Pons (tissue), 1 donor: ENCODE measurements at regions not wholly inside any gene's neighbourhood (a gene's known extent, or its start where the extent isn't known, plus 50 kb on each side); places are given as distances from the start of the nearest gene placed in this dataset.

Experiments
- DNase-seq: peaks from one replicate; pipeline ENCODE4 v3.0.0-alpha.2; 2016; ENCODE audit warnings: low spot score

DNA sequence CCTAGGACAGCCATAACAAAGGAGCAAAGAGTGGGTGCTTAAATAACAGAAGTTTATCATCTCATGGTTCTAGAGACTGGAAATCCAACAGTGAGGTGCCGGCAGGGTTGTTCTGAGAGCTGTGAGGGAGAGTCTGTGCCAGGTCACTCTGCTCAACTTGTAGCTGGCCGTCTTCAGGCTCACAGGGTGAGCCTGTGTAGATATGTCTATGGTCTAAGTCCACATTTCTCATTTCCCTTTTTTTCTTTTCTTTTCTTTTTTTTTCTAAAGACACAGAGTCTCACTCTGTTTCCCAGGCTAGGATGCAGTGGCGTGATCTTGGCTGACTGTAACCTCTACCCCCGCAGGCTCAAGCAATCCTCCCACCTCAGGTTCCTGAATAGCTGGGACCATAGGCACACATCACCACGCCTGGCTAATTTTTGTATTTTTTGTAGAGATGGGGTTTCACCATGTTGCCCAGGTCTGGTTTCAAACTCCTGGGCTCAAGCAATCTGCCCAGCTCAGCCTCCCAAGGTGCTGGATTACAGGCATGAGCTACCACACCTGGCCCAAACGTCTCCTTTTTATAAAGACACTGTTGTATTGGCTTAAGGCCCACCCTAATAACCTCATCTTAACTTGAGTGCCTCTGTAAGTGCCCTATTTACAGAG, 142.2 kb downstream of the SP3 start:
- no peak for DNase-seq

DNA sequence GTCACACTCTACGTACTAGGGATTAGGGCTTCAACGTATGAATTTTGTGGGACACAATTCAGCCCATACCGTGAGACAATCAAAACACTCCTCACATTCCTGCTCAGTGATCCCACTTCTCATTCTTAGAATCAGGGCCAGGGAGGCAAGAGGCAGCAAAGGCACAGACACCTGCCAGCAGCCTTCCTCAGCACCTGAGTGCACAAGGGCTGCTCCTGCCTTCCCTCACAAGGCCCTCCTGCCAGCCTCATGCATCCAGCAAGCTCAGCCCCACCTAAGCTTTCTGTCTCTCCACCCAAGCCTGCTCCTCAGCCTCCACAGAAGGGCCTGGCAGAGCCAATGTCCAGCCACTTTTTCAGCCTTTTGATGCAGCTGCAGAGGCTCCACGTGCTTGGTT, 141.6 kb downstream of the SP3 start:
- no peak for DNase-seq

- no peak for DNase-seq
Measured at GRCh38 chr2:173828189-173829142, 136.7 kb downstream of the SP3 start.

GRCh38 chr2:173829727-173830126, 135.4 kb downstream of the SP3 start:
- DNase-seq = no peak

GRCh38 chr2:173830170-173830569, 135.0 kb downstream of the SP3 start:
- DNase-seq = no peak

DNA sequence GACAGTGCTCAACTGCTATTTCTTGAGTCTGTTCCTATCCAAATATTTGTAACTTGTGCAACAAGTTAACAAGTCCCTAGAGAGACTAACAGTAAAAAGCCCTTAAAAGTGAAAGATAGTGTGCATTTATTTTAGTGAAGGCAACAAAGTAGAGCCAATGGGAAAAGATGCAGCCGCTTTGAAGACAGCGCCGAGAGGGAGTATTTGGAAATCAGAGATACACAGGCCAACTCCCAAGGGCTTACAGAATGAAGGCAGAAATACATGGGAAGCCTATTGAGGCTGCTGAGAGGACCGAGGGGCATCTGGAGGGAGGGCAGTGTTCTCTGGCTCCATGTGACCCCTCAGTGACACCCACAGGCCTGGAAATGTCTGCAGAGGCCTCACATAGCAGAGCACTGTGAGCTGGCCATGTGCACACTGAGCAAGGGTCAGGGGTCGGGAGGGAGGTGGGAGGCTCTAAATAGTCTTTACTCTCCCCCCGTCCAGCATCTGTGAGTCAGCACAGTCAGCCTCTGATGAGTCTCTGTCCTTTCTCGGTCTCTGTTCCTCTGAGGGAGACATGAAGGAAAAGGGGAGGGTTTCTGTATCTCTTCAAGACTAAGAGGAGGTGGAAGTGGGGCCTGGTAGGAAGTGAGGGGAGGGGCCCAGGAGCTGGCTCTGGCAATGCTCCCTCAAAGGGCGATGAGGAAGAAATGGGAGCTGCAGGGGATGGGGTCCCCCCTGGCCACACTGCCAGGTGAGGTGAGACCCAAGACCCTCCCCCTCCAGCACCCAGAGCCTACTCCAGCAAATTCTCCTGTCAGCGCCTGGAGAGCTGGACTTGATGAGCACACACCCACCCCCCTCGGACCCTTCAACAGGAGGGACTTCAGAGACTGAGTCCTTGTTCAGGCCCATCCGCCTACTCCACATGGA, 133.6 kb downstream of the SP3 start:
- DNase-seq = peak; percentile 5

- DNase-seq = no peak
Measured at GRCh38 chr2:173834141-173834540, 131.0 kb downstream of the SP3 start.

DNA sequence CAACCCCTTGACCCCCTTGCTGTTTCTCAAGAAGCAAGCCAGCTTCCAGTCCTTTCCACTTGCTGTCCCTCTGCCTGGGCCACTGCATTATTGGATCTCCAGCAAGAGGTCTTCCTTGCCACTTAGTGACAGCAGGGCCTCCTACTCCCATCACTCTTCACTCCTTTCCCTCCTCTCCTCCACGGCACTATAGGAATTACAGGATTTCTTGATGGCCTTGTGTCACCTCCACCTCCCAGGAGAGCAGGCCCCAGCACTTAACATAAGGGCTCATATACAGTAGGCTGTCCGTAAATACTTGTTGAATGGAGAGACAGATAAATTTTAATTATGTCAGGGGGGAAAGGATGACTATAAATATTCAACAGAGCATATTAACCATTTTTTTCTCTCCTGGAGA, 129.4 kb downstream of the SP3 start:
- no peak for DNase-seq

- no peak for DNase-seq
Measured at GRCh38 chr2:173841110-173841509, 124.1 kb downstream of the SP3 start.

GRCh38 chr2:173843526-173843925, 121.6 kb downstream of the SP3 start:
- DNase-seq = no peak

DNA sequence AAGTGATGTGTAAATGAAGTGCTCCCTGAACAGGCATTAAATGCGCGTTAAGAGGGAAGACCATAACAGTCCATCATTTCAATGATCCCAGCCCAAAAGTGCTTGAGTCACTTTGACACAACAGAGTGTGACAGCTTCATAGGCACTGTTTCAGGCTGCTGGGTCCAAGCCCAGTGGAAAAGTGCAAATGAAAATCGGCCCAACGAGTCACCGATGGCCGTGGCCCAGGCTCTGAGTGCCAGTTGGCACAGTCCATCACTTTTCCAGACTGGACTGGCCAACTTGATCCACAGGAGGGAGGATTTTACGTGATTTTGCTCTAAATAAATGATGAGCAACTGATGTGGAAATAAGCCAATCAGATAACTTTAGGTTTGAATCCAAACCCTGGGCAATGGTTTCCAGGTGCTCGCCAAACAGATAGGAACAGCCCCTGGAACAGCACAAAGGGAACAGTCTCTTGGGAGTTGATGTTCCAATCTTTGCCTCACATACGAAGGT, 114.0 kb downstream of the SP3 start:
- DNase-seq = no peak

DNA sequence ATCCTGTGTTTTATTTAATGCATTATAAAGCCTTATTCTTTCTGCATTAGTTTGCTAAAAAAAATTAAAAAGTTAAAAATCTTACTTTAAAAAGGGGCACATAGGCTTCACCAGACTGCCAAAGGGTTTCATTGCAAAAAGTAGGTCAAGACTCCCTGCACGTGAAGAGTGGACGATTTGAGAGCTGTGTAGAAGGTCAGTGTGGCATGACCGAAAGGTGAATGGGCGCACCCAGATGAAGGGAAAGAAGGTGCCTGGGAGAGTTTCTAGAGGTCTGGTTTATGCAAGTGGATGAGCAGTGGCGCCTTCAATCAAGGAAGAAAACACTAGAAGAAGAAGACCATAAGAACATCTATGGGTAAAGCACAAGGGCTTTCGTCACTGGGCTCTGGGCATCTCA, 111.0 kb downstream of the SP3 start:
- DNase-seq = no peak

DNA sequence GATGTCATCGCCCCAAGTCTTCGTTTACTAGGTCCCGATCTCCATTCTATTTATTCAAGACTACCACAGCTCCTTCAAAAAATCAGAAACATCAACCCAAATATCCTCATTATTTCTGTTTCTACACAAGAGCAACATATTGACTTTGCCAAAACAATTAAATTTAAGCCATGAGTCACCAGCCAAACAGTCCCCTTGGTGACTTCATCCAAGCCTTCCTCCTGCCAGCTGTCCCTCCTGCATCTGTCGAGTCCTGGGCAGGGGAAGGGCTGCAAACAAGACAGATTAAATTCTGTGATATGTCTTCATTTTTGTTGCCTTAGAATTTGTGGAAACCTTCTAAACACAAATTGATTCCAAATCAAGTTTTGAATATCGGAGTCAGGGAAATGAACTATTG, 110.3 kb downstream of the SP3 start:
- DNase-seq = no peak

- no peak for DNase-seq
Measured at GRCh38 chr2:173855661-173856060, 109.5 kb downstream of the SP3 start.
